Activated naive CD4-positive, alpha-beta T cell treated with anti-CD3 and anti-CD28 coated beads, Interleukin-2, amount 50 U/mL, for 72 hours (primary cell): ENCODE measurements at regions not wholly inside any gene's neighbourhood (a gene's known extent, or its start where the extent isn't known, plus 50 kb on each side); places are given as distances from the start of the nearest gene placed in this dataset.

Experiments
- ATAC-seq, 2 donors: fragments of 150-1000 bp; cut with Tn5 transposase; 2 replicates each; pipeline ENCODE4 v1.10.0; 2021; ENCODE audit warnings: mild to moderate bottlenecking in 2 of 2, moderate library complexity in 2 of 2
- DNase-seq, 2 donors: peaks; one replicate each; pipeline ENCODE4 v3.0.0; 2021 to 2022; ENCODE audit warnings: low spot score in 2 of 2
- H3K27ac Mint-ChIP-seq, 2 donors: one replicate each; pipeline ENCODE4 v1.8.0; 2022; ENCODE audit warnings: mild to moderate bottlenecking in 2 of 2, mixed read lengths in 2 of 2
- H3K36me3 Mint-ChIP-seq, 2 donors: one replicate each; pipeline ENCODE4 v1.8.0; 2022; ENCODE audit warnings: mixed read lengths in 2 of 2
- H3K9me3 Mint-ChIP-seq, 2 donors: one replicate each; pipeline ENCODE4 v1.8.0; 2022; ENCODE audit warnings: mixed read lengths in 2 of 2

GRCh38 chr13:74479124-74479523 lies 344.9 kb upstream of the KLF12 start:
- ATAC-seq (no peak), DNase-seq (no peak)
- Mint-ChIP-seq H3K9me3 (peaks cover 0 to 7% of the 10 kb centered on the region in 2 donors), H3K27ac (no peak overlapping the region), H3K36me3 (no peaks in the 10 kb centered on the region)

DNA sequence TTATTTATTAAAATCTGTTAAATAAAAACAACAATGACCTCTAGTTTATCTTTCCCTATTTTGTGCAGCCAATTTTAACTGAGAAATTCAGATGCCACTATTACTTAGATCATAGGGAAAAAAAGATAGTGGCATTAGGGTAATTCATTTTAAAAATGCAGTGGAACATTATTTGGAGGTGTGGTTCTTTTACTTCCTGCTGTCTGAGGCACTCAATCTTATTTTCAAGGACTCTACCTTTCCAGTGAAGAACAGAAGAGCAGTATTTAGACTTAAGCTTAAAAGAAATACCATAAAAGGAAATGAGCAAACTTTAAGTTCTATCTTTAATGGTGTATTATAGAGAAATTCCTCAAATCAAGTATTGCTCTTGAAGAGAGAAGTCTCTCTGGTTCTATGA lies 342.6 kb upstream of the KLF12 start:
- Mint-ChIP-seq H3K9me3 (peaks cover 0 to 7% of the 10 kb centered on the region in 2 donors), H3K36me3 (no peaks in the 10 kb centered on the region), H3K27ac (no peak overlapping the region)
- DNase-seq (no peak), ATAC-seq (no peak)

DNA sequence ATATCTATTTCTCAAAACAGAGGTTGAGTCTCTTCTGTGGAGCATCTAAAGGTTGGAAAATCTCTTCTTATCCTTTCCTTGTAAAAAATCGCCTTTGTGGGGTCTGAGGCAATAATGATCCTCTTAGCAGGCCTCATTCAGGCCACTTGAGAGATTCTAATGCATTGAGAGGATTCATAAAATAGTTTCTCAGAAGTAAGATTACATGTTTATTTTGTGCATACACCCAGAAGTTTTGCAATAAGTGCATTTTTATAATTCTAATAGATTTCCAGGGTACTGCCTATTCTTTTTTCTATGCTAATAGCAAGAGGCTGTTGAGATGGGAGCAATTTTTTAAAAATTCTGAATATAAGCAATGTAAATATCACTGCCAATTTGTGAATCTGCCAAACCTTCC lies 342.2 kb upstream of the KLF12 start:
- H3K27ac Mint-ChIP-seq = no peak overlapping the region
- peaks cover 0 to 7% of the 10 kb centered on the region in 2 donors for H3K9me3 Mint-ChIP-seq
- DNase-seq (no peak), ATAC-seq (no peak)
- no peaks in the 10 kb centered on the region for H3K36me3 Mint-ChIP-seq

DNA sequence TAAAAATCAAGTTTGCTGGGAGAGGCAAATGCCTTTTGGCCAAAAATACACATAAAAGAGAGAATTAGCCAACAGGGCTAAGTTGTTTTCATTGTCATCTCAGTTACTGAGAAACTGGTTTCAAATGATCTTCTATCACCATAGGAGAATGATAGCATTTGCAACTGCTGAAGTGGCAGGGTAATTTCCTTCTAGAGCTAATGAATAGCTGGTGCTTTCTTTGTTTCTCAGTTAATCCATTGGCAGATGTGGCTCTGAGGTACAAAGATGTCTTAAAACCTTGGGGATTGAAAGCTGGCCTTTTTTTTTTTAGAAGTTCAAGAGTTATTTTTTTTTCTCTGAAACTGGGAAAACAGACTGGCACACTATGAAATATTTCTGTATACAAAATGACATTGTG lies 332.7 kb upstream of the KLF12 start:
- no peaks in the 10 kb centered on the region for H3K9me3 Mint-ChIP-seq
- no peak overlapping the region for H3K27ac Mint-ChIP-seq
- ATAC-seq (no peak), DNase-seq (no peak)
- no peaks in the 10 kb centered on the region for H3K36me3 Mint-ChIP-seq

DNA sequence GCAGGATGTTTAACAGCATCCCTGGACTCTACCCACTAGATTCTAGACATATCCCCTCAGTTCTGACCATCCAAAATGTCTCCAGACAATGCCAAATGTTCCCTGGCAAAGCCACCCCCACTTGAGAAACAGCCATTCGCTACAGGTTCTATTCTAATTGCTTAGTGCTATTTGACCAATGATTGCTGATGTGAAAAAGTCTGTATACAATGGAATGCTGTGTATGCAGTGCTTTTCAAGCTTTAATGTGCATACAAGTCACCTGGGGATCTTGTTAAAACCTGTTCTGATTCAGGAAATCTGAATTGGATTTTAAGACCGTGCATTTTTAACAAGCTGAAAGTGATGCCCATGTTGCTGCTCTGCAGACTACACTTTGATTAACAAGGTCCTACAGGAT lies 331.8 kb upstream of the KLF12 start:
- no peaks in the 10 kb centered on the region for H3K9me3 Mint-ChIP-seq

GRCh38 chr13:74465271-74465670 lies 331.1 kb upstream of the KLF12 start:
- H3K27ac Mint-ChIP-seq = peak overlapping the region in 1 of 2 donors; percentile 63
- no peak for DNase-seq
- no peaks in the 10 kb centered on the region for H3K36me3 Mint-ChIP-seq
- no peak for ATAC-seq
- H3K9me3 Mint-ChIP-seq = no peaks in the 10 kb centered on the region

More for the DNA sequence above, 331.8 kb upstream of the KLF12 start:
- no peaks in the 10 kb centered on the region for H3K36me3 Mint-ChIP-seq
- H3K27ac Mint-ChIP-seq = no peak overlapping the region
- ATAC-seq (no peak), DNase-seq (no peak)

GRCh38 chr13:74464670-74465069 lies 330.5 kb upstream of the KLF12 start:
- H3K9me3 Mint-ChIP-seq = no peaks in the 10 kb centered on the region
- H3K27ac Mint-ChIP-seq = no peak overlapping the region
- H3K36me3 Mint-ChIP-seq = no peaks in the 10 kb centered on the region
- DNase-seq = no peak
- ATAC-seq = no peak

- ATAC-seq (no peak), DNase-seq (no peak)
- no peaks in the 10 kb centered on the region for H3K9me3 Mint-ChIP-seq
- no peak overlapping the region for H3K27ac Mint-ChIP-seq
- no peaks in the 10 kb centered on the region for H3K36me3 Mint-ChIP-seq
Observed at GRCh38 chr13:74461011-74461410, 326.8 kb upstream of the KLF12 start.

- H3K9me3 Mint-ChIP-seq = peaks cover 3 to 10% of the 10 kb centered on the region in 2 donors
- ATAC-seq (peak in 1 of 2 donors; percentile 58), DNase-seq (no peak)
- no peaks in the 10 kb centered on the region for H3K36me3 Mint-ChIP-seq
- no peak overlapping the region for H3K27ac Mint-ChIP-seq
Observed at GRCh38 chr13:74452881-74453280, 318.7 kb upstream of the KLF12 start.

- peaks cover 3 to 10% of the 10 kb centered on the region in 2 donors for H3K9me3 Mint-ChIP-seq
- DNase-seq (no peak), ATAC-seq (no peak)
- no peak overlapping the region for H3K27ac Mint-ChIP-seq
- no peaks in the 10 kb centered on the region for H3K36me3 Mint-ChIP-seq
Observed at GRCh38 chr13:74452176-74452575, 318.0 kb upstream of the KLF12 start.

DNA sequence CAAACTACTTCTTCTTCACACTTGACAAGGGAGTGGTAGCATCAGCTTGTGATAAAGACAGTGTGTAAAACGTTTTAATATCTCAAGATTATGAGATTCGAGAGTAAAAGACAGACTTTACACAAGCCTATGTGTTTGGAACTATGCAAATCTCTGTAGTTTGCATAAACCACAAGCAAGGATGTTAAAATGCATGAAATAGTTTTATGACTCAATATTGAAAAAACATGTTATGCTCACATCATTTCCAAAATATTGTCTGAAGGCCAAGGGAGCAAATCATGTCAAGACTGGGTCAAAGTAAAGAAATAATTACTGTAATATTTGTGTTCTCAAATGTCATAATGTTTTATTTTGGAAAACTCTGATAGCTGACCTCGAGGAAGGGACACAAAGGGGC lies 316.8 kb upstream of the KLF12 start:
- no peak for DNase-seq
- no peaks in the 10 kb centered on the region for H3K36me3 Mint-ChIP-seq
- no peak overlapping the region for H3K27ac Mint-ChIP-seq
- no peak for ATAC-seq
- H3K9me3 Mint-ChIP-seq = peaks cover 3 to 10% of the 10 kb centered on the region in 2 donors

GRCh38 chr13:74450525-74450845 lies 316.3 kb upstream of the KLF12 start:
- peaks cover 3 to 10% of the 10 kb centered on the region in 2 donors for H3K9me3 Mint-ChIP-seq
- H3K27ac Mint-ChIP-seq = no peak overlapping the region
- no peak for DNase-seq
- ATAC-seq = no peak
- no peaks in the 10 kb centered on the region for H3K36me3 Mint-ChIP-seq

- no peak overlapping the region for H3K27ac Mint-ChIP-seq
- no peak for ATAC-seq
Observed at GRCh38 chr13:74449811-74450524, 315.8 kb upstream of the KLF12 start.

DNA sequence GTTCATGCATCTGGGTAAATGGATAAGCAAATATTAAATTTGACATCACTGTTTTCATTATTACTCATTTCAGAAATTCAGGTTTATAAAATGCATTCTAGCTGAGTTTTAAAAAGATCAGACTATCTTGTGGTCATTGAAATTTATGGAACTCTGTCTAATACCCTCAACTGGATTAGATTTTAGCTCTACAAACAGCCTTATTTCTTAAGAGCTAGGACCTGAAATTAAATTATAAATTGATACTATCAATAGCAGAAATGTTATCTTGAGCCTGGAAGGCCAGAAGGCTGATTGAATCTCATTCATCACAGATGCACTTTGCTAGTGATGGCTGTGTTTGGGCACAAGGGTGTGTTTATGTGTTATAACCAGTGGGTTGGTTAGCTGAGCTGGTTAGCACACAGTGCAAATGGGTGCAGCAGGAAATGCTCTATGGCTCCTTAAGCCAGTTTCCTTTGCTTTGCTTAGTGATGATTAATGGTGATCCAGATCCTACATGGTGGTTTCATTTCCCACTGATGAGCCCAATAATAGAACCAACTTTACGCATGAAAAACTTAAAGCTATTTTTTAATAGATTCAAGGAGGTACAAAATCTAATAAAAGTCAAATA lies 310.8 kb upstream of the KLF12 start:
- no peak for DNase-seq
- ATAC-seq = no peak
- Mint-ChIP-seq H3K27ac (no peak overlapping the region), H3K9me3 (peaks cover 3 to 5% of the 10 kb centered on the region in 2 donors), H3K36me3 (no peaks in the 10 kb centered on the region)

More at GRCh38 chr13:74449811-74450524, 315.8 kb upstream of the KLF12 start:
- no peaks in the 10 kb centered on the region for H3K36me3 Mint-ChIP-seq
- no peak for DNase-seq
- H3K9me3 Mint-ChIP-seq = peaks cover 3 to 6% of the 10 kb centered on the region in 2 donors

DNA sequence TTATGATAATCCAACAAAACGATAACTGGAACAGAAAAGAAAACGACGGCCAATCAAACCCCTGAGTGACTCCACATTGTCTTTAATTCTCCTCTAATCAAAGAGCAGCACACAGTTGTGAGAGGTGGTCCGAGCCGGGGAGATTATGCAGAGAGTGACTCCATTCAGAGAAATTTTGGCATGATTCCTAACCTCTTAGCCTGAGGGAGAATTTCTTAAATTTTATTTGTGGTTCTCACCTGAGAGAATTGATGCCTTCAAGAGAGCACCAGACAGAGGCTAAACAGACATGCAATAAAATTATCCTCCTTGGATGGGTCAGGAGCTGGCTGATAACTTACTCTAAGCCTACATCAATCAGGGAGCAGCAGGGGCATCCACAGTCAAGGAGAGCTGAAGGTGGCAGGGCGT lies 310.0 kb upstream of the KLF12 start:
- Mint-ChIP-seq H3K9me3 (peaks cover 3 to 5% of the 10 kb centered on the region in 2 donors), H3K27ac (no peak overlapping the region), H3K36me3 (no peaks in the 10 kb centered on the region)
- DNase-seq = no peak
- no peak for ATAC-seq

GRCh38 chr13:74443631-74444030 lies 309.4 kb upstream of the KLF12 start:
- ATAC-seq = no peak
- Mint-ChIP-seq H3K27ac (no peak overlapping the region), H3K9me3 (no peaks in the 10 kb centered on the region), H3K36me3 (no peaks in the 10 kb centered on the region)
- DNase-seq = no peak

- ATAC-seq (no peak), DNase-seq (no peak)
Observed at GRCh38 chr13:74442751-74443150, 308.5 kb upstream of the KLF12 start.

DNA sequence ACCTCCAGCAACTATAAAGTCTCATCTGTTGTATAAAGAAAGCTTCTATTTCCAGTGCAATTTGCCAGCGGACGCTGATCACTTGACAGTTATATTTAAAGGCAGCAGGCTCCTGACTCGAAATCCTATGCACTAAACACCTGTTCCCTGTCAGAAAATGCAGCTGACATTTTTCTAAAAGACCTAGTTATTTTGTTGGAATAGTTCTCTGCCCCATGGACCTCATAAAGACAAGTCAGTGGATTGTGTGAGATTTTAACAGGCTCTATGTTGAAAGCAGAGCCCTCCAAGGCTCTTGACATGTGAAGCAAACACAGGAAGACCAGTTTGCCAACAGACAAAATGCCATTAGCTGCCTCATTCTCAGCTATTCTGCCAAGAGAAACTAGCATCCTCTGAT lies 304.7 kb upstream of the KLF12 start:
- Mint-ChIP-seq H3K27ac (no peak overlapping the region), H3K36me3 (no peaks in the 10 kb centered on the region), H3K9me3 (no peaks in the 10 kb centered on the region)
- no peak for DNase-seq
- ATAC-seq = no peak

More at GRCh38 chr13:74442751-74443150, 308.5 kb upstream of the KLF12 start:
- no peak overlapping the region for H3K27ac Mint-ChIP-seq
- H3K9me3 Mint-ChIP-seq = no peaks in the 10 kb centered on the region
- no peaks in the 10 kb centered on the region for H3K36me3 Mint-ChIP-seq
